ENCODE measurements at regions not wholly inside any gene's neighbourhood (a gene's known extent, or its start where the extent isn't known, plus 50 kb on each side); places are given as distances from the start of the nearest gene placed in this dataset.

DNA sequence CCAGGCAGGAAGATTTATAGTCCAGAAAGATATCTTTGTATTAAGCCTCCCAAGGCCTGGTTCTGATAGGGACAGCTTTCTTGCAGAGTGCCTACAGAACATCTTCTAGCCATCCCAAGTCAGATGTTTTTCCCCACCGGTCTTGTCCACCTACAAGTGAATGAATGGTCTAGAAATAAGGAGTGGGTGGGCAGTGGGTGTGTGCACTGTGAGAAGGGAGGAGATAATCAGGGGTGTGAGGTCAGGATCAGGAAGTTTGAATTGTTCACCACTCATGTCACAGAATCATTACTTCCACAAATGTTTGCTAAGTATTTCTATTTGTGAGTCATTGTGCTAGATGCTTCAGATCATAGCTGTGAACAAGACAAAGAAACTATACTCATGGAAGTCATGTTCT is 332.6 kb downstream of the NKX6-1 start:
- no peak overlapping the region for H3K27ac Mint-ChIP-seq
- H3K4me1 Mint-ChIP-seq (ENCODE audit: low read depth), result no peaks in the 10 kb centered on the region
- DNase-seq, result no peak
- H3K9me3 Mint-ChIP-seq, result no peaks in the 10 kb centered on the region
- H3K4me3 Mint-ChIP-seq, result no peak overlapping the region
- TF ChIP-seq, protein P1, sequence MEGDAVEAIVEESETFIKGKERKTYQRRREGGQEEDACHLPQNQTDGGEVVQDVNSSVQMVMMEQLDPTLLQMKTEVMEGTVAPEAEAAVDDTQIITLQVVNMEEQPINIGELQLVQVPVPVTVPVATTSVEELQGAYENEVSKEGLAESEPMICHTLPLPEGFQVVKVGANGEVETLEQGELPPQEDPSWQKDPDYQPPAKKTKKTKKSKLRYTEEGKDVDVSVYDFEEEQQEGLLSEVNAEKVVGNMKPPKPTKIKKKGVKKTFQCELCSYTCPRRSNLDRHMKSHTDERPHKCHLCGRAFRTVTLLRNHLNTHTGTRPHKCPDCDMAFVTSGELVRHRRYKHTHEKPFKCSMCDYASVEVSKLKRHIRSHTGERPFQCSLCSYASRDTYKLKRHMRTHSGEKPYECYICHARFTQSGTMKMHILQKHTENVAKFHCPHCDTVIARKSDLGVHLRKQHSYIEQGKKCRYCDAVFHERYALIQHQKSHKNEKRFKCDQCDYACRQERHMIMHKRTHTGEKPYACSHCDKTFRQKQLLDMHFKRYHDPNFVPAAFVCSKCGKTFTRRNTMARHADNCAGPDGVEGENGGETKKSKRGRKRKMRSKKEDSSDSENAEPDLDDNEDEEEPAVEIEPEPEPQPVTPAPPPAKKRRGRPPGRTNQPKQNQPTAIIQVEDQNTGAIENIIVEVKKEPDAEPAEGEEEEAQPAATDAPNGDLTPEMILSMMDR (IDR thresholded peaks at IDR 0.05), result no peak
- no peaks in the 10 kb centered on the region; the same call in 1 of the 2 replicates for H3K27me3 Mint-ChIP-seq (ENCODE audit: insufficient read depth)
- no peaks in the 10 kb centered on the region for H3K36me3 Mint-ChIP-seq (ENCODE audit: low read depth)

DNA sequence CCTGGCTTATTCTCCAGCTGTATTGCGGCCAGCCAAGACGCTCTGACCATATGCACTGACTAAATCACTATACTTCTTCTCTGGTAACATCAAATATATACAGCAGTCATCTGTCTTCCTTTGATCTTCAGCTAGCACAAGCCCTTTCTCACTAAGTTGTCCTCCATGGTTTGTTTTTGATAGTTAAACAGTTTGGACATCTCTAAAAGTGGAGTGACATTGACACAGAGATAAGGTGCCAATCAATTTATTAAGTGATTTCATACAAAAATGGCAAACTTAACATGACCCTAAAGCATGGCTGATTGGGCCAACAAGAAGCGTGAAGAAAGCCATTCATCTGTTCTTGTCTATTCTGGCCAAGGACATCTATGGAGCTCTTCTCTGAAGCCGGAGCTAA is 334.9 kb downstream of the NKX6-1 start:
- Mint-ChIP-seq H3K27me3 (ENCODE audit: insufficient read depth) (peaks cover 1% of the 10 kb centered on the region; the same call in 1 of the 2 replicates), H3K4me1 (ENCODE audit: low read depth) (no peaks in the 10 kb centered on the region), H3K36me3 (ENCODE audit: low read depth) (no peaks in the 10 kb centered on the region), H3K9me3 (no peaks in the 10 kb centered on the region), H3K4me3 (no peak overlapping the region), H3K27ac (no peak overlapping the region)
- no peak for DNase-seq
- TF ChIP-seq, protein P1 (IDR thresholded peaks at IDR 0.05), result no peak

DNA sequence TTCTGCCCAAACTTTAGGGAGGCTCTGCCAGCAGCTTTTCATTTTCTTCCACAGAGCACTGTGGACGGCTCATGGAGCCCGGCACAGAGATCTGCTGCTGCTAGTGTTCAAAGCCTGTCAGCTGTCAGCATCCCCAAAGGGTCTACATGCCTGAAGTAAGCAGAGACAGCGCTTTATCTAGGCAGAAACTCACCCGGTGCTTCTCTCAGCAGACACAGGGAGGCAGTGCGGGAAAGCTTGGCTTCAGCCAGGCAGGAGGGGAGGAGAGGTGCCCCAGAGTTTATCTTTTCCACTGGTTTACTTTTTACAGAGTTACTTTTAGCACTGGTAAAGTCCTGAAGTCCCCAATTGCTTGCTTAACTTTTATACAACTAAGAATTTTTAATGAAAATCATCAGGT is 339.3 kb downstream of the NKX6-1 start:
- no peak overlapping the region for H3K27ac Mint-ChIP-seq
- peaks cover 1% of the 10 kb centered on the region; the same call in 1 of the 2 replicates for H3K27me3 Mint-ChIP-seq (ENCODE audit: insufficient read depth)
- no peak for DNase-seq
- TF ChIP-seq, protein P1 (IDR thresholded peaks at IDR 0.05), result peak; percentile 8; the same call in 1 of the 2 replicates
- no peak overlapping the region for H3K4me3 Mint-ChIP-seq
- H3K36me3 Mint-ChIP-seq (ENCODE audit: low read depth), result no peaks in the 10 kb centered on the region
- H3K4me1 Mint-ChIP-seq (ENCODE audit: low read depth), result no peaks in the 10 kb centered on the region
- no peaks in the 10 kb centered on the region for H3K9me3 Mint-ChIP-seq

DNA sequence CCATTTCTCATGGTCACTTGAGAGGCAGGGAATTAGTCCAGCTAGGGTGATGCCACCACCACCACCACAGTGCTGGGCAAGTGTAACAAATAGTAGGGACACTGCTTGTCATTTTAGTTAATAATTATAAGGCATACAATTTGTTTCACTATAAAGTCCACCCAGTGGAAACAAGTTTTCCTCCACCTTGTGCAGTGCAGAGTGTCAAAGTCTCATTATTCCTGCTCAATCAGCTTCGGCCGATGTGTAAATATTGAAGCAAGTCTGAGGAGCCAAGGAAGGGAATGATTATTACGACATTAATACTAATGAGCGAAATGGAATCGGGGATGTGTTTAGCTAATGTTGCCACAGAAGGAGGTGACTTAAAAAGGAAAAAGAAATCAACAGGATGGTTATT is 340.4 kb downstream of the NKX6-1 start:
- Mint-ChIP-seq H3K9me3 (no peaks in the 10 kb centered on the region), H3K27me3 (ENCODE audit: insufficient read depth) (peaks cover 1% of the 10 kb centered on the region; the same call in 1 of the 2 replicates), H3K4me3 (no peak overlapping the region), H3K27ac (no peak overlapping the region), H3K4me1 (ENCODE audit: low read depth) (no peaks in the 10 kb centered on the region), H3K36me3 (ENCODE audit: low read depth) (no peaks in the 10 kb centered on the region)
- no peak for DNase-seq
- TF ChIP-seq, protein P1 (IDR thresholded peaks at IDR 0.05), result no peak

GRCh38 chr4:84151574-84151973 is 347.5 kb downstream of the NKX6-1 start:
- H3K36me3 Mint-ChIP-seq (ENCODE audit: low read depth), result no peaks in the 10 kb centered on the region
- H3K4me1 Mint-ChIP-seq (ENCODE audit: low read depth), result no peaks in the 10 kb centered on the region
- TF ChIP-seq, protein P1 (IDR thresholded peaks at IDR 0.05), result no peak
- H3K9me3 Mint-ChIP-seq, result no peaks in the 10 kb centered on the region
- H3K27ac Mint-ChIP-seq, result no peak overlapping the region
- H3K27me3 Mint-ChIP-seq (ENCODE audit: insufficient read depth), result no peaks in the 10 kb centered on the region; the same call in 1 of the 2 replicates
- H3K4me3 Mint-ChIP-seq, result no peak overlapping the region
- no peak for DNase-seq

DNA sequence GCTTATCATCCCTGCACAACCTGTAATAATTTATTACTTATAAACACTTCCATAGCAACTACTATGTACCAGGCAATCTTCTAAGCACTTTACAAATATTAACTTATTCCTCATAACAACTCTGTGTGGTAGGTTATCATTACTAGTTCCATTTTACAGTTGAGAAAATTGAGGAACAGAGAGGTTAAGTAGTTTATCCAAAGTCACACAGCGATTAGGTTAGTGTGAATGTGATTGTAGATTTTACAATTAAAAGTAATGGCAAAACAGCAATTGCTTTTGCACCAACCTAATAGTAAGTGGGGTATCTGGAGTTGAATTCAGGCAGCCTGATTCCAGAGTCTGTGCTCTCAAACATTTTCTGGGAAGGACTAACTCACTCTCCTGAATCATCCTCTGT is 348.9 kb downstream of the NKX6-1 start:
- no peak overlapping the region for H3K27ac Mint-ChIP-seq
- H3K4me3 Mint-ChIP-seq, result no peak overlapping the region
- H3K36me3 Mint-ChIP-seq (ENCODE audit: low read depth), result no peaks in the 10 kb centered on the region
- H3K9me3 Mint-ChIP-seq, result no peaks in the 10 kb centered on the region
- no peak for DNase-seq
- TF ChIP-seq, protein P1 (IDR thresholded peaks at IDR 0.05), result no peak
- H3K27me3 Mint-ChIP-seq (ENCODE audit: insufficient read depth), result 0 out of 2 replicates have a peak, but pooled peaks cover 2% of the 10 kb centered on the region
- H3K4me1 Mint-ChIP-seq (ENCODE audit: low read depth), result no peaks in the 10 kb centered on the region

Measured in HFFc6 (cell line).